GM12878 (cell line): ENCODE measurements at regions not wholly inside any gene's neighbourhood (a gene's known extent, or its start where the extent isn't known, plus 50 kb on each side); places are given as distances from the start of the nearest gene placed in this dataset.

Experiments used
- ATAC-seq: fragments of 200-7000 bp; cut with Tn5 transposase; 3 replicates; pipeline ENCODE4 v1.9.1; 2020; ENCODE audit warnings: mild to moderate bottlenecking, moderate library complexity
- BruUV-seq: library from RNA; stranded (reverse); fragments of 400-500 nt; replicated peaks from 2 replicates; lab custom pipeline; 2021; lab: Mats Ljungman, UMichigan
- CTCF ChIA-PET: fragments of 300-600 bp; sonication (Branson Sonifier 250); formaldehyde crosslinking; extraction: SDS; loops from one replicate; lab custom pipeline; 2021; ENCODE audit warnings: inconsistent platforms; lab: Yijun Ruan, JAX
- POLR2A ChIA-PET: fragments of 350-600 bp; formaldehyde crosslinking; extraction: SDS; loops from one replicate; lab custom pipeline; 2021; ENCODE audit warnings: inconsistent platforms; lab: Charles Lee
- RAD21 ChIA-PET: fragments of 300-600 bp; sonication (Branson Sonifier 250); formaldehyde crosslinking; loops from one replicate; lab custom pipeline; 2023; ENCODE audit warnings: antibody characterized with exemption; ENCODE audit not compliant: unreplicated experiment; lab: Charles Lee
- SMC1A ChIA-PET: fragments of 300-600 bp; sonication (Branson Sonifier 250); formaldehyde crosslinking; loops from one replicate; lab custom pipeline; 2023; ENCODE audit not compliant: unreplicated experiment, uncharacterized antibody; lab: Charles Lee
- DNase-seq: peaks from one replicate; pipeline ENCODE4 v3.0.0-alpha.2; 2011; ENCODE audit warnings: low read depth, low spot score
- FAIRE-seq: peaks from 3 replicates; lab custom pipeline; 2011; peaks lifted over from hg19 to GRCh38; lab: Jason Lieb, UNC
- H2AFZ ChIP-seq: 2 replicates; pipeline ENCODE4 v1.6.0; 2011; ENCODE audit warnings: low read depth, low read length, control low read depth; ENCODE audit not compliant: control insufficient read depth
- H3K27ac ChIP-seq: 2 replicates; pipeline ENCODE4 v1.5.1; 2011; ENCODE audit warnings: control low read depth; ENCODE audit not compliant: control insufficient read depth, insufficient read depth
- H3K27me3 ChIP-seq, 2 experiments: replicated peaks in 1 of 2; 2 replicates each; pipeline versions ENCODE4 v1.6.0 to v1.6.1; 2011; ENCODE audit warnings: low read length in 1 of 2; ENCODE audit not compliant: control insufficient read depth in 2 of 2, insufficient read depth in 2 of 2
- H3K36me3 ChIP-seq, 2 experiments: 2 replicates each; pipeline ENCODE4 v1.5.1; 2011; ENCODE audit warnings: low read length in 1 of 2; ENCODE audit not compliant: control insufficient read depth in 2 of 2, insufficient read depth in 2 of 2
- H3K4me1 ChIP-seq: 2 replicates; pipeline ENCODE4 v1.6.1; 2011; ENCODE audit warnings: mild to moderate bottlenecking, low read length, moderate library complexity, mixed read lengths; ENCODE audit not compliant: control insufficient read depth, insufficient read depth
- H3K4me2 ChIP-seq: 2 replicates; pipeline ENCODE4 v1.6.0; 2011; ENCODE audit warnings: control low read depth; ENCODE audit not compliant: control insufficient read depth, insufficient read depth
- H3K4me3 ChIP-seq: fragments of 200-600 bp; sonication (generic); 2 replicates; pipeline ENCODE4 v1.5.1; 2016
- H3K79me2 ChIP-seq: 2 replicates; pipeline ENCODE4 v1.6.0; 2011; ENCODE audit warnings: low read length; ENCODE audit not compliant: control insufficient read depth, insufficient read depth
- H3K9ac ChIP-seq: 2 replicates; pipeline ENCODE4 v1.8.0; 2011; ENCODE audit warnings: low read length, control low read depth, mixed read lengths; ENCODE audit not compliant: control insufficient read depth, insufficient read depth
- H3K9me3 ChIP-seq: replicated peaks from 3 replicates; pipeline ENCODE4 v1.5.1; 2011; ENCODE audit warnings: mild to moderate bottlenecking, low read length; ENCODE audit not compliant: control insufficient read depth, insufficient read depth
- H4K20me1 ChIP-seq: 2 replicates; pipeline ENCODE4 v1.6.0; 2011; ENCODE audit not compliant: control insufficient read depth, insufficient read depth
- E2F8 ChIP-seq: fragments of 450-650 bp; IDR thresholded peaks from 2 replicates; pipeline ENCODE4 v1.6.1; 2018; ENCODE audit warnings: mild to moderate bottlenecking, low read depth, moderate library complexity; ENCODE audit not compliant: partially characterized antibody
- SMC3 ChIP-seq: IDR thresholded peaks from 2 replicates; pipeline ENCODE4 v1.6.1; 2011; ENCODE audit warnings: low read length, improper control_type of control experiment, borderline replicate concordance
- ZBTB4 ChIP-seq: fragments of 450-650 bp; formaldehyde crosslinking; IDR thresholded peaks from 2 replicates; pipeline ENCODE4 v1.4.0; 2022; ENCODE audit warnings: mild to moderate bottlenecking, moderate library complexity
- WGBS: methylation state at CpG from one replicate; pipeline ENCODE4 v1.1.6; 2016; ENCODE audit warnings: low lambda C conversion rate; ENCODE audit not compliant: insufficient replicate concordance, insufficient coverage; ENCODE audit errors: missing lambda C conversion rate; 5-methylcytosine and 5-hydroxymethylcytosine counted together
- in situ Hi-C: fragments of 300-500 bp; cut with MboI; formaldehyde crosslinking; loops from 9 replicates; pipeline ENCODE4 v1.14.3; 2018; ENCODE audit warnings: mixed read lengths
- intact Hi-C: fragments of 100-400 bp; cut with micrococcal nuclease; formaldehyde crosslinking; loops from one replicate; pipeline ENCODE4 v1.14.2; 2022; ENCODE audit not compliant: unreplicated experiment

GRCh38 chr13:99656844-99657381, 155.6 kb downstream of the TM9SF2 start:
- ChIA-PET CTCF (interaction anchor here (0.6 to 3.9 kb wide), 40 partner anchors 8 to 1598 kb away, joined by 3 to 25 read pairs (median 4); partner anchors contain the start of gene CLYBL), POLR2A (no interaction called here), SMC1A (interaction anchor here (0.8 to 4.3 kb wide), 8 partner anchors 129 to 858 kb away, joined by 3 to 14 read pairs (median 3); no protein-coding TSS in a partner anchor), RAD21 (interaction anchor here (1.0 to 1.6 kb wide), 3 partner anchors 576 to 858 kb away, joined by 4 to 8 read pairs (median 5); no protein-coding TSS in a partner anchor)
- Histone ChIP-seq H3K27ac (no peak overlapping the region), H4K20me1 (no peaks in the 10 kb centered on the region), H3K79me2 (no peaks in the 10 kb centered on the region), H3K9ac (no peak overlapping the region), H3K9me3 (no peaks in the 10 kb centered on the region), H3K36me3 (no peaks in the 10 kb centered on the region), H3K4me1 (peaks cover 7% of the 10 kb centered on the region), H3K4me2 (no peak overlapping the region), H2AFZ (no peak overlapping the region), H3K4me3 (no peak overlapping the region), H3K27me3 (no peaks in the 10 kb centered on the region)
- intact Hi-C loops: loop anchor here (1.0 to 10.0 kb wide), 7 partner anchors 40 to 1470 kb away; no protein-coding TSS in a partner anchor
- 81% methylated on average over 6 of the region's 6 CpGs for WGBS
- FAIRE-seq: no peak
- no peak for DNase-seq
- TF ChIP-seq SMC3 (no peak), ZBTB4 (no peak), E2F8 (no peak)
- in situ Hi-C loops: loop anchor here (5.0 to 10.0 kb wide), 3 partner anchors 578 to 1468 kb away; no protein-coding TSS in a partner anchor
- BruUV-seq: no TSS peak
- ATAC-seq: no peak
